Spleen (tissue), 11 donors: ENCODE measurements at regions not wholly inside any gene's neighbourhood (a gene's known extent, or its start where the extent isn't known, plus 50 kb on each side); places are given as distances from the start of the nearest gene placed in this dataset.

Experiments used
- DNase-seq: peaks from one replicate; pipeline ENCODE4 v3.0.0-alpha.2; 2020
- H3K27ac ChIP-seq, 8 donors: fragments of 200-600 bp; sonication (generic) in 7 of 8; 1 replicate in 4 of 8; 2 replicates in 4 of 8; pipeline versions ENCODE4 v1.5.0 to v1.8.0; 2016 to 2021; ENCODE audit warnings: inconsistent platforms in 4 of 8, mild to moderate bottlenecking in 4 of 8, moderate library complexity in 1 of 8
- H3K27me3 ChIP-seq, 7 donors: fragments of 200-600 bp; sonication (generic) in 6 of 7; replicated peaks in 1 of 7; 1 replicate in 4 of 7; 2 replicates in 3 of 7; pipeline versions ENCODE4 v1.5.0 to v1.8.0; 2016 to 2021; ENCODE audit warnings: inconsistent platforms in 3 of 7, mild to moderate bottlenecking in 1 of 7
- H3K36me3 ChIP-seq, 6 donors: fragments of 200-600 bp; sonication (generic) in 5 of 6; 1 replicate in 4 of 6; 2 replicates in 2 of 6; pipeline versions ENCODE4 v1.5.0 to v1.8.0; 2016 to 2021; ENCODE audit warnings: inconsistent platforms in 2 of 6
- H3K4me1 ChIP-seq, 6 donors: fragments of 200-600 bp; sonication (generic) in 5 of 6; 1 replicate in 3 of 6; 2 replicates in 3 of 6; pipeline versions ENCODE4 v1.5.0 to v1.8.0; 2016 to 2021; ENCODE audit warnings: inconsistent platforms in 3 of 6
- H3K4me3 ChIP-seq, 8 donors: fragments of 200-600 bp; sonication (generic) in 7 of 8; 1 replicate in 4 of 8; 2 replicates in 4 of 8; pipeline versions ENCODE4 v1.5.0 to v1.8.0; 2016 to 2021; ENCODE audit warnings: inconsistent platforms in 4 of 8, mild to moderate bottlenecking in 4 of 8, moderate library complexity in 2 of 8
- H3K9me3 ChIP-seq, 8 donors: fragments of 200-600 bp; sonication (generic) in 7 of 8; 1 replicate in 4 of 8; 2 replicates in 4 of 8; pipeline versions ENCODE4 v1.5.0 to v1.8.0; 2016 to 2021; ENCODE audit warnings: inconsistent platforms in 4 of 8
- POLR2A ChIP-seq, 3 donors: fragments of 450-650 bp; IDR thresholded peaks; one replicate each; pipeline ENCODE4 v1.5.1; 2017; ENCODE audit warnings: antibody characterized with exemption in 3 of 3, mild to moderate bottlenecking in 1 of 3
- POLR2AphosphoS5 ChIP-seq, 3 donors: sonication (generic); formaldehyde crosslinking; IDR thresholded peaks; one replicate each; pipeline ENCODE4 v1.5.1; 2017; ENCODE audit warnings: antibody characterized with exemption in 3 of 3
- WGBS, 5 donors: extraction: QIAGEN DNeasy Blood & Tissue Kit in 3 of 5; methylation state at CpG; one replicate each; pipeline versions ENCODE4 v1.1.5 to v1.1.7; 2013 to 2018; 5-methylcytosine and 5-hydroxymethylcytosine counted together
- intact Hi-C: fragments of 100-400 bp; cut with DNase I; formaldehyde crosslinking; loops from one replicate; pipeline ENCODE4 v1.15.0; 2023; ENCODE audit warnings: low total_unique reads
- TF ChIP-seq, protein P1 (sequence below), 11 experiments: fragments of 200-600 bp in 7 of 11; fragments of 450-650 bp in 4 of 11; sonication (generic) in 4 of 11; IDR thresholded peaks in 8 of 11; conservative IDR thresholded peaks in 3 of 11; 1 replicate in 7 of 11; 2 replicates in 4 of 11; pipeline versions ENCODE4 v1.4.0 to v1.8.0; 2016 to 2021; ENCODE audit warnings: antibody characterized with exemption in 11 of 11, inconsistent platforms in 4 of 11, mild to moderate bottlenecking in 1 of 11
- donor health status: healthy with polysubstance abuse.
- donor health status: DM: no; HTN: no; CAD: no; lungs with moderate emphysema.
- donor health status: DM: no; HTN: no; CAD: no.
- donor health status: Bipolar disorder and iron deficiency.
- donor health status: healthy.
- donor health status: DM: no; HTN: no; CAD: no.
- donor health status: DM: yes; HTN: yes; CAD: no.

DNA sequence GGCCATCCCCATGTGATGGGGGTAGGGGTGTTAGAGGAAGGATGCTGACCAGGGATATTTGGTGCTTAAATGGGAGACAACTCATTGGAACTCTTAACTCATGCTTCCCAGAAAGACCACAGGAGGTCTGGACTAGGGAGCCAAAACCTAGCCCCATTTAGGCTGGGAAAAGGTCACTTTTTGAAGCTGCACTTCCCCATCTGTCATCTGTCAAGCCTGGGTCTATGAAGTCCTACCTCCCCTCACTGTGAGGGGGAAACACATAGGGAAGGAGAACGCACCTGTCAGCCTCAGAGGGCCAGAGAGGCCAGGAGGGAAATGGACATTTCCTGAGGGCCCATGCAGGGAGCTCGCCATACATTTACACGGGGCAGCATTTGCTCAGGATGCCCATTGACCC, 321.0 kb downstream of the BCL11B start:
- Histone ChIP-seq H3K27me3 (peaks cover 0 to 3% (median 0%) of the 10 kb centered on the region in 7 donors), H3K36me3 (no peaks in the 10 kb centered on the region), H3K9me3 (no peaks in the 10 kb centered on the region), H3K4me3 (no peak overlapping the region), H3K4me1 (peaks cover 0 to 7% (median 0%) of the 10 kb centered on the region in 6 donors), H3K27ac (no peak overlapping the region)
- intact Hi-C loops: no loop called here
- no peak for TF ChIP-seq POLR2AphosphoS5 (IDR thresholded peaks at IDR 0.05)
- TF ChIP-seq, protein P1, sequence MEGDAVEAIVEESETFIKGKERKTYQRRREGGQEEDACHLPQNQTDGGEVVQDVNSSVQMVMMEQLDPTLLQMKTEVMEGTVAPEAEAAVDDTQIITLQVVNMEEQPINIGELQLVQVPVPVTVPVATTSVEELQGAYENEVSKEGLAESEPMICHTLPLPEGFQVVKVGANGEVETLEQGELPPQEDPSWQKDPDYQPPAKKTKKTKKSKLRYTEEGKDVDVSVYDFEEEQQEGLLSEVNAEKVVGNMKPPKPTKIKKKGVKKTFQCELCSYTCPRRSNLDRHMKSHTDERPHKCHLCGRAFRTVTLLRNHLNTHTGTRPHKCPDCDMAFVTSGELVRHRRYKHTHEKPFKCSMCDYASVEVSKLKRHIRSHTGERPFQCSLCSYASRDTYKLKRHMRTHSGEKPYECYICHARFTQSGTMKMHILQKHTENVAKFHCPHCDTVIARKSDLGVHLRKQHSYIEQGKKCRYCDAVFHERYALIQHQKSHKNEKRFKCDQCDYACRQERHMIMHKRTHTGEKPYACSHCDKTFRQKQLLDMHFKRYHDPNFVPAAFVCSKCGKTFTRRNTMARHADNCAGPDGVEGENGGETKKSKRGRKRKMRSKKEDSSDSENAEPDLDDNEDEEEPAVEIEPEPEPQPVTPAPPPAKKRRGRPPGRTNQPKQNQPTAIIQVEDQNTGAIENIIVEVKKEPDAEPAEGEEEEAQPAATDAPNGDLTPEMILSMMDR (IDR thresholded peaks at IDR 0.05 in 8 of 11, conservative IDR thresholded peaks at IDR 0.05 in 3 of 11): no peak
- TF ChIP-seq POLR2A (IDR thresholded peaks at IDR 0.05): no peak
- 61 to 84% (median 65%) methylated on average over 3 of the region's 3 CpGs for WGBS, 5 donors
- DNase-seq: no peak

DNA sequence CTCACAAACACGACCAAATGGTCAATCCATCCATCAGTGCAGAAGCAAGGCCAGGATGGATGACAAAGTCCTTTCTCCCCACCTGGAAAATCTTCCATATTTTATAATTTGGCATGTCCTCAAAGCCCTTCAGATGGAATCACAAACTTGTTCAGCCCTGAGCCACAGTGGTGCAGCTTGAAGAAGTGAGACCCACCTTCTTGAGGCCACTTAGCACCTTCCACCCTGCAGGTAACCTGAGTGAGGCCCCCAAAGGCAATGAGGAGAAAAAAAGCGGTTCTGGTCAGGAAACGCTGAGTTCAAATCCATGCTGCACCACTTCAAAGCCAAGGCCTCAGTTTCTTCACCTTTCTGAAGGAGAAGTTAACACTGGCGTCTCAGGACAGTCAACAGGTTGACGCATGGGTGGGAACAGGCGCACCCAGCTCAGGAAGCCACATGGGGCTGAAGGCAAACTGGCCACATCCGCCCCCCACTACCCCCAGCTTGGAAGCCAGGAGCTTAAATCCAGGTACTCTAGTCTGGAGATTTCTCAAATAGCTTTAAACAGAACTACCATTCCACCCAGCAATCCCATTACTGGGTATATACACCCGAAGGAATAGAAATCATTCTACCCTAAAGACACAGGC, 320.4 kb downstream of the BCL11B start:
- Histone ChIP-seq H3K27ac (no peak overlapping the region), H3K4me1 (peaks cover 0 to 7% (median 0%) of the 10 kb centered on the region in 6 donors), H3K4me3 (no peak overlapping the region), H3K27me3 (peaks cover 0 to 3% (median 0%) of the 10 kb centered on the region in 7 donors), H3K9me3 (no peaks in the 10 kb centered on the region), H3K36me3 (no peaks in the 10 kb centered on the region)
- TF ChIP-seq POLR2AphosphoS5 (IDR thresholded peaks at IDR 0.05) (no peak), POLR2A (IDR thresholded peaks at IDR 0.05) (no peak)
- TF ChIP-seq, protein P1 (IDR thresholded peaks at IDR 0.05 in 8 of 11, conservative IDR thresholded peaks at IDR 0.05 in 3 of 11): no peak
- DNase-seq: no peak
- intact Hi-C loops: no loop called here
- 85 to 91% (median 87%) methylated on average over 6 to 8 of the region's 8 CpGs for WGBS, 5 donors

DNA sequence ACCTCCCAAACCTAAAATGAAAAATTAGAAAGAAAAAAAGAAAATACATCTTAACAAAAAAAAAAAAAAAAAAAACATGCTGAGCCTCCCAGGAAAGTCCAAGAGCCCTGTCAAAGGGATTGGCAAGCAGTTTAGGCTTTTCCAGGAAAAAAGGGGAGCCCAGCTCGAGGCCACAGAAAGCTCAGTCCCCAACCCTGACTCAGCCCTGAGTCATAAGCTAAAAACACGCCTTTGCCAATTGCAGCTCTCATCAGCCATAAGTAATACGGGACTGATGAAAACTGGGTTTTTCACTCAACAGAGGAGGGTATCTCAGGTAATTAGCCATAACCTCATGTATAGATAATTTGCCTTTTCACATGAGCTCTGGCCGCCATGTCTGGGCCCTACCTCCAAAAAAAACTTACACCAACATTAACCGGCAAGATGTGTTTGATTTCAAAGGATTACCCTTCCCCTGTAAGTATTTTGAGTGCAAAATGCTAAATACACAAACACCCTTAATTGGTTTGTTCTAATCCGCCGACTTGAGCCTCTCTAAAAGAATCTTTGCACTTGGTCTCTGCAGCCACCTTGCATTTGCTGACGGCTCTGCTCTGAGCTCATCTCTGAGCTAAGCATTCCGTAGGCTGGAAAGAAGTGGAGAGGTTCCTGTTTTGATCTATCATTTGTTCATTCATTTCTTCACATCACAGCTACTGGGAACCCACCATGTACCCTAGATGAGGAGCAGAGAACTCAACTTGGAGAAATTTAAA, 319.2 kb downstream of the BCL11B start:
- peaks cover 0 to 7% (median 0%) of the 10 kb centered on the region in 6 donors for H3K4me1 ChIP-seq
- TF ChIP-seq, protein P1 (IDR thresholded peaks at IDR 0.05 in 8 of 11, conservative IDR thresholded peaks at IDR 0.05 in 3 of 11): no peak
- no peak for TF ChIP-seq POLR2A (IDR thresholded peaks at IDR 0.05)
- no peak for TF ChIP-seq POLR2AphosphoS5 (IDR thresholded peaks at IDR 0.05)
- intact Hi-C loops: no loop called here
- no peak overlapping the region for H3K4me3 ChIP-seq
- H3K27me3 ChIP-seq: no peaks in the 10 kb centered on the region
- H3K9me3 ChIP-seq: no peaks in the 10 kb centered on the region
- WGBS, 5 donors: 83 to 91% (median 87%) methylated on average over 9 of the region's 9 CpGs
- H3K27ac ChIP-seq: no peak overlapping the region
- no peaks in the 10 kb centered on the region for H3K36me3 ChIP-seq
- no peak for DNase-seq
